ENCODE measurements at regions not wholly inside any gene's neighbourhood (a gene's known extent, or its start where the extent isn't known, plus 50 kb on each side); places are given as distances from the start of the nearest gene placed in this dataset.

- Mint-ChIP-seq H3K4me1 (no peaks in the 10 kb centered on the region), H3K36me3 (ENCODE audit: low read depth) (no peaks in the 10 kb centered on the region), H3K27me3 (ENCODE audit: insufficient read depth) (peaks cover 6% of the 10 kb centered on the region), H3K4me3 (no peak overlapping the region), H3K9me3 (no peaks in the 10 kb centered on the region), H3K27ac (no peak overlapping the region)
- Histone ChIP-seq H3K36me3 (ENCODE audit: control insufficient read depth, insufficient read depth, low read length) (no peaks in the 10 kb centered on the region), H3K9me3 (ENCODE audit: control insufficient read depth, low read length) (no peaks in the 10 kb centered on the region), H3K27me3 (ENCODE audit: control insufficient read depth, insufficient read depth, low read length, poor library complexity, severe bottlenecking) (no peaks in the 10 kb centered on the region), H3K27ac (ENCODE audit: low read depth, low read length) (no peak overlapping the region), H3K4me3 (ENCODE audit: low read length) (no peak overlapping the region), H3K4me1 (ENCODE audit: control insufficient read depth, insufficient read depth, low read length) (no peaks in the 10 kb centered on the region), H3K9ac (ENCODE audit: extremely low read depth, low read length, poor library complexity, severe bottlenecking) (no peak overlapping the region)
- 93 to 100% methylated on average over 1 to 5 of the region's 5 CpGs for WGBS, 2 experiments (ENCODE audit: insufficient coverage in 1 of 2, insufficient read length in 1 of 2)
- TF ChIP-seq CTCF (conservative IDR thresholded peaks at IDR 0.05) = no peak
- DNase-seq = no peak
Measured at GRCh38 chr10:11661441-11661840, 50.0 kb upstream of the USP6NL start.
